CD14-positive monocyte (primary cell): ENCODE measurements at regions not wholly inside any gene's neighbourhood (a gene's known extent, or its start where the extent isn't known, plus 50 kb on each side); places are given as distances from the start of the nearest gene placed in this dataset.

Source experiments
- DNase-seq, 3 donors: peaks; one replicate each; pipeline ENCODE4 v3.0.0-alpha.2; 2011 to 2022
- H2AFZ ChIP-seq: 2 replicates; pipeline ENCODE4 v1.6.0; 2012; ENCODE audit warnings: mild to moderate bottlenecking, low read depth, low read length, inconsistent platforms; ENCODE audit not compliant: insufficient read depth, poor library complexity, severe bottlenecking
- H3K27ac ChIP-seq, 2 donors: 1 replicate in 1 of 2; 2 replicates in 1 of 2; pipeline ENCODE4 v1.5.1; 2012 to 2013; ENCODE audit warnings: low read length in 2 of 2, control low read depth in 1 of 2, inconsistent platforms in 1 of 2, low read depth in 1 of 2, mild to moderate bottlenecking in 1 of 2
- H3K27me3 ChIP-seq, 2 donors: one replicate each; pipeline versions ENCODE4 v1.6.0 to v1.6.1; 2011 to 2013; ENCODE audit warnings: low read length in 2 of 2; ENCODE audit not compliant: control insufficient read depth in 2 of 2, insufficient read depth in 2 of 2
- H3K36me3 ChIP-seq, 2 donors: replicated peaks in 1 of 2; 1 replicate in 1 of 2; 2 replicates in 1 of 2; pipeline versions ENCODE4 v1.5.1 to v1.6.1; 2012 to 2013; ENCODE audit warnings: low read length in 2 of 2, control low read depth in 1 of 2, inconsistent platforms in 1 of 2, mild to moderate bottlenecking in 1 of 2; ENCODE audit not compliant: insufficient read depth in 2 of 2, control insufficient read depth in 1 of 2
- H3K4me1 ChIP-seq, 2 donors: 1 replicate in 1 of 2; 2 replicates in 1 of 2; pipeline versions ENCODE4 v1.5.1 to v1.6.1; 2012 to 2013; ENCODE audit warnings: low read length in 2 of 2, control low read depth in 1 of 2, inconsistent platforms in 1 of 2, mild to moderate bottlenecking in 1 of 2, moderate library complexity in 1 of 2; ENCODE audit not compliant: insufficient read depth in 2 of 2, control insufficient read depth in 1 of 2
- H3K4me2 ChIP-seq: replicated peaks from 2 replicates; pipeline ENCODE3; 2012; ENCODE audit warnings: low read length, moderate library complexity, mild to moderate bottlenecking; ENCODE audit not compliant: poor library complexity, severe bottlenecking; ENCODE audit errors: extremely low read depth
- H3K4me3 ChIP-seq, 3 experiments: fragments of 200-600 bp in 1 of 3; sonication (generic) in 1 of 3; replicated peaks in 1 of 3; 1 replicate in 2 of 3; 2 replicates in 1 of 3; pipeline ENCODE4 v1.5.1; 2011 to 2013; ENCODE audit warnings: low read length in 3 of 3, mild to moderate bottlenecking in 3 of 3, control low read depth in 2 of 3, low read depth in 2 of 3, inconsistent platforms in 1 of 3, moderate library complexity in 1 of 3
- H3K79me2 ChIP-seq: 2 replicates; pipeline ENCODE4 v1.6.0; 2012; ENCODE audit warnings: mild to moderate bottlenecking, control low read depth, inconsistent platforms, low read length, moderate library complexity; ENCODE audit not compliant: insufficient read depth
- H3K9ac ChIP-seq: 2 replicates; pipeline ENCODE4 v1.6.0; 2017; ENCODE audit warnings: low read length, mild to moderate bottlenecking; ENCODE audit not compliant: insufficient read depth, poor library complexity, severe bottlenecking
- H3K9me3 ChIP-seq, 2 donors: replicated peaks in 1 of 2; 1 replicate in 1 of 2; 2 replicates in 1 of 2; pipeline versions ENCODE4 v1.5.1 to v1.6.1; 2012 to 2013; ENCODE audit warnings: low read length in 2 of 2, control low read depth in 1 of 2; ENCODE audit not compliant: control insufficient read depth in 1 of 2, insufficient read depth in 1 of 2
- H4K20me1 ChIP-seq: 2 replicates; pipeline ENCODE4 v1.6.0; 2012; ENCODE audit warnings: mild to moderate bottlenecking, low read length, control low read depth, moderate library complexity; ENCODE audit not compliant: insufficient read depth
- H3K27ac Mint-ChIP-seq, 7 donors: one replicate each; pipeline ENCODE4 v1.8.0; 2020; ENCODE audit warnings: mild to moderate bottlenecking in 7 of 7, mixed read lengths in 7 of 7, moderate library complexity in 6 of 7, inconsistent platforms in 2 of 7
- H3K27me3 Mint-ChIP-seq, 3 donors: one replicate each; pipeline ENCODE4 v1.8.0; 2021 to 2022; ENCODE audit warnings: low read depth in 3 of 3, mild to moderate bottlenecking in 3 of 3, mixed read lengths in 3 of 3, moderate library complexity in 3 of 3, inconsistent platforms in 1 of 3
- H3K36me3 Mint-ChIP-seq, 2 donors: one replicate each; pipeline ENCODE4 v1.8.0; 2020; ENCODE audit warnings: mixed read lengths in 2 of 2, inconsistent platforms in 1 of 2, mild to moderate bottlenecking in 1 of 2
- H3K4me1 Mint-ChIP-seq: one replicate; pipeline ENCODE4 v1.8.0; 2020; ENCODE audit warnings: mild to moderate bottlenecking, mixed read lengths
- H3K4me3 Mint-ChIP-seq, 2 donors: one replicate each; pipeline ENCODE4 v1.8.0; 2020; ENCODE audit warnings: mild to moderate bottlenecking in 2 of 2, mixed read lengths in 2 of 2, moderate library complexity in 1 of 2
- H3K9me3 Mint-ChIP-seq, 7 donors: one replicate each; pipeline ENCODE4 v1.8.0; 2020 to 2022; ENCODE audit warnings: mixed read lengths in 7 of 7, mild to moderate bottlenecking in 6 of 7, moderate library complexity in 6 of 7, inconsistent platforms in 2 of 7
- WGBS: methylation state at CpG from one replicate; pipeline ENCODE4 v1.1.5; 2013; ENCODE audit warnings: missing lambda C conversion rate; ENCODE audit not compliant: insufficient coverage; 5-methylcytosine and 5-hydroxymethylcytosine counted together
- intact Hi-C, 2 donors: fragments of 100-400 bp; cut with micrococcal nuclease; formaldehyde crosslinking; loops; one replicate each; pipeline versions ENCODE4 v1.15.0 to v1.15.1; 2023
- TF ChIP-seq, protein P1 (sequence below): fragments of 200-600 bp; IDR thresholded peaks from one replicate; pipeline ENCODE4 v1.8.0; 2022; ENCODE audit warnings: antibody characterized with exemption, mild to moderate bottlenecking

GRCh38 chr1:189811960-189812359 lies 665.7 kb downstream of the BRINP3 start:
- intact Hi-C loops, result no loop called here
- H3K4me3 Mint-ChIP-seq, result no peak overlapping the region
- Histone ChIP-seq H3K9me3 (no peaks in the 10 kb centered on the region), H3K79me2 (no peaks in the 10 kb centered on the region), H3K4me3 (no peak overlapping the region), H3K27ac (no peak overlapping the region), H4K20me1 (no peaks in the 10 kb centered on the region), H3K36me3 (no peaks in the 10 kb centered on the region), H3K4me1 (no peaks in the 10 kb centered on the region), H3K4me2 (no peak overlapping the region), H3K27me3 (no peaks in the 10 kb centered on the region), H3K9ac (no peak overlapping the region), H2AFZ (no peak overlapping the region)
- DNase-seq, result no peak
- H3K27ac Mint-ChIP-seq, result no peak overlapping the region
- TF ChIP-seq, protein P1, sequence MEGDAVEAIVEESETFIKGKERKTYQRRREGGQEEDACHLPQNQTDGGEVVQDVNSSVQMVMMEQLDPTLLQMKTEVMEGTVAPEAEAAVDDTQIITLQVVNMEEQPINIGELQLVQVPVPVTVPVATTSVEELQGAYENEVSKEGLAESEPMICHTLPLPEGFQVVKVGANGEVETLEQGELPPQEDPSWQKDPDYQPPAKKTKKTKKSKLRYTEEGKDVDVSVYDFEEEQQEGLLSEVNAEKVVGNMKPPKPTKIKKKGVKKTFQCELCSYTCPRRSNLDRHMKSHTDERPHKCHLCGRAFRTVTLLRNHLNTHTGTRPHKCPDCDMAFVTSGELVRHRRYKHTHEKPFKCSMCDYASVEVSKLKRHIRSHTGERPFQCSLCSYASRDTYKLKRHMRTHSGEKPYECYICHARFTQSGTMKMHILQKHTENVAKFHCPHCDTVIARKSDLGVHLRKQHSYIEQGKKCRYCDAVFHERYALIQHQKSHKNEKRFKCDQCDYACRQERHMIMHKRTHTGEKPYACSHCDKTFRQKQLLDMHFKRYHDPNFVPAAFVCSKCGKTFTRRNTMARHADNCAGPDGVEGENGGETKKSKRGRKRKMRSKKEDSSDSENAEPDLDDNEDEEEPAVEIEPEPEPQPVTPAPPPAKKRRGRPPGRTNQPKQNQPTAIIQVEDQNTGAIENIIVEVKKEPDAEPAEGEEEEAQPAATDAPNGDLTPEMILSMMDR, result no peak
- no peaks in the 10 kb centered on the region for H3K36me3 Mint-ChIP-seq
- H3K4me1 Mint-ChIP-seq, result no peaks in the 10 kb centered on the region
- peaks cover 0 to 9% (median 2%) of the 10 kb centered on the region in 7 donors for H3K9me3 Mint-ChIP-seq
- WGBS, result no CpG with 5 or more reads among the region's 2 CpGs
- peaks cover 0 to 3% (median 0%) of the 10 kb centered on the region in 3 donors for H3K27me3 Mint-ChIP-seq

GRCh38 chr1:189816558-189816957 lies 661.1 kb downstream of the BRINP3 start:
- H3K27me3 ChIP-seq, result no peaks in the 10 kb centered on the region
- H2AFZ ChIP-seq, result no peak overlapping the region
- no peak overlapping the region for H3K4me3 Mint-ChIP-seq
- H3K36me3 ChIP-seq, result no peaks in the 10 kb centered on the region
- TF ChIP-seq, protein P1, result no peak
- H3K36me3 Mint-ChIP-seq, result no peaks in the 10 kb centered on the region
- H3K4me3 ChIP-seq, result no peak overlapping the region
- no peaks in the 10 kb centered on the region for H3K79me2 ChIP-seq
- H3K4me1 Mint-ChIP-seq, result no peaks in the 10 kb centered on the region
- no peaks in the 10 kb centered on the region for H3K9me3 ChIP-seq
- no peaks in the 10 kb centered on the region for H4K20me1 ChIP-seq
- H3K27ac ChIP-seq, result no peak overlapping the region
- H3K4me2 ChIP-seq, result no peak overlapping the region
- peaks cover 0 to 1% (median 0%) of the 10 kb centered on the region in 7 donors for H3K9me3 Mint-ChIP-seq
- H3K9ac ChIP-seq, result no peak overlapping the region
- H3K4me1 ChIP-seq, result no peaks in the 10 kb centered on the region
- no peaks in the 10 kb centered on the region for H3K27me3 Mint-ChIP-seq
- H3K27ac Mint-ChIP-seq, result no peak overlapping the region
- no CpG with 5 or more reads among the region's 1 CpG for WGBS
- no peak for DNase-seq
- intact Hi-C loops, result no loop called here
